KOPT-K1 (cell line): ENCODE measurements at regions not wholly inside any gene's neighbourhood (a gene's known extent, or its start where the extent isn't known, plus 50 kb on each side); places are given as distances from the start of the nearest gene placed in this dataset.

ENCODE experiments used
- H3K27ac ChIP-seq: fragments of 200-600 bp; sonication (generic); 2 replicates; pipeline ENCODE4 v1.5.1; 2016; ENCODE audit warnings: antibody characterized with exemption, mild to moderate bottlenecking, low read depth, low read length; ENCODE audit not compliant: poor library complexity, severe bottlenecking
- H3K36me3 ChIP-seq: fragments of 200-600 bp; sonication (generic); 2 replicates; pipeline ENCODE4 v1.5.1; 2017; ENCODE audit warnings: antibody characterized with exemption, mild to moderate bottlenecking, low read length, moderate library complexity; ENCODE audit not compliant: insufficient read depth
- H3K9me3 ChIP-seq: fragments of 200-600 bp; sonication (generic); 2 replicates; pipeline ENCODE4 v1.5.1; 2017; ENCODE audit warnings: antibody characterized with exemption, low read length, mild to moderate bottlenecking; ENCODE audit not compliant: insufficient read depth, poor library complexity, severe bottlenecking

DNA sequence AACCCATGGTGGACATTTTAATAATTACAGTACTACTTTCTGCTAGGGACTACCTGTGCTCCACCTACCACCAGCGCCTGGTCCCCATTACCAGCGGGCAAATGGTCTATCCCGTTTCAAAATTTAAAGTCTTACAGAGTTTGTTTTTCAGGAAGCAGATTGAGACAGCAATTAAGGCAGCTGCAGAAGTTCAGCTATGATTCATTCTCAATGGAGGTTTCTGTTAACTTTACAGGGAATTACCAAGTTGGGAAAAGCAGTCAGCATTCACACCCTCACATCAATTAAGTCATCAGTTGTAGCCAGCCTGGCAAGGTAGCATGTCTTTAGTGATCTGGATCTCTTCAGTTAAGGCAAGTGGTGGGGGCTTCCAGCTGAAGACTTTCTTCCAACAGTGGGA lies 410.6 kb upstream of the DAB2 start:
- no peak overlapping the region for H3K27ac ChIP-seq
- H3K36me3 ChIP-seq = no peaks in the 10 kb centered on the region
- H3K9me3 ChIP-seq = peaks cover 3% of the 10 kb centered on the region

DNA sequence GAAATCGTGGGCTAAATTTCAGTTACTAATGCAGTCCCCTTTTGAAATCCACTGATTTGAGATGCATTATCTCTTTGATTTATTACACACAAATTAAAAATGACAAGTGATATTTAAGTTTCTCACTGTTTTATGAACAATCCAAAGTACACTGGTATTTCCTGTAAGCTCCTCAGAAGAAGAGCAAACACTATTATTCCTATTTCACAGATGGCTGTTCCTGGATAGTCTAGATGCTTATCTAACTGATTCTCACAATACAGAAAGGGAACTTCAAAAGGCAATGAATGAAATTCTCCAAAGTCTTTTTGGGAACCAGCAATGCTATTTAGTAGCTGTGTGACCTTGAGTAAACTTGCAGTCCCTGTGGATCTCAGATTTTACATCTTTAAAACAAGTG lies 404.7 kb upstream of the DAB2 start:
- Histone ChIP-seq H3K27ac (no peak overlapping the region), H3K9me3 (no peaks in the 10 kb centered on the region), H3K36me3 (no peaks in the 10 kb centered on the region)

DNA sequence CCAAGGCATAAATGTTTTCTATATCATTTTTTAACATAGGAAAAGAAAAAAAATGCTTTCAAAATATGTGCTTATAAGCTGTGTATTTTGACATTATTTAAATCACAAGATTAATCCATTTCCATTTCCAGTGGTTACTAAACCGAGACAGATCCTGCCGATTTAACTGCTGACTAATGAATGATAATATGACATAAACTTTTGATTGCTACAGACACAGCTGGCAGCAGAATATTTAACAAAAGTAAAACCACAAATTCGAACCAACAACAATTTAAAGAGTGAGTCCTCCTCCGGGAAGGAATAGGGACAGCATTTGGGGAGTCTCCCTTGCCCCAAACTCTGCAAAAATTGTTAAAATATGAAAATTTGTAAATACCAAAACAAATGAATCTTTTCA lies 401.3 kb upstream of the DAB2 start:
- H3K36me3 ChIP-seq = no peaks in the 10 kb centered on the region
- H3K27ac ChIP-seq = no peak overlapping the region
- no peaks in the 10 kb centered on the region for H3K9me3 ChIP-seq

DNA sequence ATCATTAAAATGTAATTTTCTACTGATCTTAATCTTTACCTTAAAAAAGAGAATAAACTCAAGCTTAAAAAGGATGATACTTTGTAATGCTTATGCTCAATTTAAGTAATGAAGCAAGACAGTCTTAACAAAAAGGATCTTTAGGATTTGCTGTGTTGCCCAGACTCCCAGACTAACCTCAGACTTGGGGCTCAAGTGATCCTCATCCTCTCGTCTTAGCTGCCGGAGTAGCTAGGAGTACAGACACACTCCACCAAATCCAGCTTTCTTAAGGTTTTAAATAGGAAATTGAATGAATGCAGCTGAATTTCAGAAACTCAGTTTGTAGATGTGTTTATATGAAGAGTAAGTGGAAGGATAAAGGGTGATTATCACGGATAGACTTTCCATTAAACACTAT lies 400.5 kb upstream of the DAB2 start:
- Histone ChIP-seq H3K9me3 (no peaks in the 10 kb centered on the region), H3K36me3 (no peaks in the 10 kb centered on the region), H3K27ac (no peak overlapping the region)

DNA sequence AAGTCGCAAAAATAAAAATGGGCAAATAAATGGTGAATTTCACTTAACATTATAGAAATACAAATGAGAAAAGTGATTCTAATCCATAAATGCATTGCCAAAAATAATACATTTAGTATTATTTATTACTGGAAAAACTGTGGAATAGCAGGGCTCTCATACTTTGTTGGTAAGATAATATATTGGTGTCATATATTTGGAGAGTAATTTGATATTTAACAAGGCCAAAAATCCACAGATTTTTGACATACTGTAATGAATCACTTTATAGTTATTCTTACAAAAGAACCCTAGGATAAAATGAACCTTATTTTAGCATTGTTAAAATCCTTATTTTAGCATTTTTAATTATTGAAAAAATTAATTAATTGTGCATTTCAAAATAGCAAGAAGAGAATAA lies 397.2 kb upstream of the DAB2 start:
- Histone ChIP-seq H3K9me3 (no peaks in the 10 kb centered on the region), H3K27ac (no peak overlapping the region), H3K36me3 (no peaks in the 10 kb centered on the region)

DNA sequence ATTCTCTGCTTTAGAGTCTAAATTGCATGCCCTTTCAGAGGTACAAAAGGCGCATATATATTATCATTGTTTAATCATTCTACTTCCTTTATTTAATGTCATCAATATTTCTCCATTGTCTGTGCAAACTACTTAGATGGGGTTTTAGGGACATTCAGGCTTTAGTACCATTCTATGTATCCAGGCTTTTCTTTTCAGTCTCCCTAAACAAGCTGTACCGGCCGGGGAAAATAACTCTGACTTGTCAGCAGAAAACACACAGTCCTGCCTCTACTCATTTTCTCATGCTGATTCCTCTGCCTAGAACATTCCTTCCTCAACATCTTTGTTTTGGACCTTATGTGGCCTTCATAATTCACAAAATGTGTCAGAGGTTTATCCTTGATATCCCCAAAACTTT lies 392.1 kb upstream of the DAB2 start:
- Histone ChIP-seq H3K36me3 (no peaks in the 10 kb centered on the region), H3K27ac (no peak overlapping the region), H3K9me3 (no peaks in the 10 kb centered on the region)

DNA sequence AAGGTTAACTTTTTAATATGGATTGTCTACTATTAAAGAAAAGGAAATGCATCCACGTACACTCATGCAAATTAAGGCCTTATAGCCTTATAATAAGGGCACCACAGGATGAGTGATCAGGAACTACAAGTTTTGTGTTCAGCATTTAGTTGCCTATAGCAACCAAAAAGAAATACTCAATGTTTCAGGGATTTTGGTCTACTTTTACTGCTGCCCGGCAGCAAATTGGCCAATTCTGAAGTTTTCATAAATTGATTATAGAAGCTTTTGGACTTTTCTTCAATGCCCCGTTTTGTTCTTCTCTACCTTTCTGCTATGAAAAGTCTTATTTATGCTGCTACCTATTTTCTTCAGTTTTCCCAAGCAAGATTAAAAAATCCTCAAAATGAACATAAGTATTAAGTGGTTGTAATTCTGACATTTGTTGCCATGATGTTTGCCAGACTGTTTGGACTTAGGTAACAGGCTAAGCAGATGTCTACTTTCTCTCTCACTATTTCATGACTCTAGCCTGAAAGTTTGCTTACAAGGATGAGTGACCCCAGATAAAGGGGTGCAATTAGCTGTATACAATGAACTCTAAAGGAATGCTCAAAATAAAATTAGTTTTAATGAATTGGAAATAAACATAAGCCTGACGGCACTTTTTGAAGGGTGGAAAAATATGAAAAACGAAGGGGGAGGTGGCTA lies 391.5 kb upstream of the DAB2 start:
- Histone ChIP-seq H3K9me3 (no peaks in the 10 kb centered on the region), H3K36me3 (no peaks in the 10 kb centered on the region), H3K27ac (no peak overlapping the region)

DNA sequence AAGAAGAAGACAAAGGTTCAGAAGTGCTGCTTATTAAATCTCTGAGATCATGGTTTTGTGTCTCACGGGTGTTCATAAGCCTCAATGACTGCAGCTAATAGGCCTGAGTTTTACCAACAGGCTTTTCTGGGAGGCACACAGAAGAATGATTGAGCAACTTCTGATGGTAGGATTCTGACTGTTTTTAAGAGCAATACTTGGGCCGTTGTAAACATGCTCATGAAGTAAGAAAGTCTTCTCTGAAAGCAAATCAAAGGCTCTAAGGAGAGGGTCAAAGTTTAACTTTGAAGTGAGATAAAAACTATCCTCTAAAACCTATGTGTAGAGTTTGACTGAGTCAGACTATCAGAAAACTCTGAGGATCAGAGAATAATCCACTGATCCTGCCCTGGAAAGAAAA lies 390.9 kb upstream of the DAB2 start:
- Histone ChIP-seq H3K27ac (no peak overlapping the region), H3K9me3 (no peaks in the 10 kb centered on the region), H3K36me3 (no peaks in the 10 kb centered on the region)

DNA sequence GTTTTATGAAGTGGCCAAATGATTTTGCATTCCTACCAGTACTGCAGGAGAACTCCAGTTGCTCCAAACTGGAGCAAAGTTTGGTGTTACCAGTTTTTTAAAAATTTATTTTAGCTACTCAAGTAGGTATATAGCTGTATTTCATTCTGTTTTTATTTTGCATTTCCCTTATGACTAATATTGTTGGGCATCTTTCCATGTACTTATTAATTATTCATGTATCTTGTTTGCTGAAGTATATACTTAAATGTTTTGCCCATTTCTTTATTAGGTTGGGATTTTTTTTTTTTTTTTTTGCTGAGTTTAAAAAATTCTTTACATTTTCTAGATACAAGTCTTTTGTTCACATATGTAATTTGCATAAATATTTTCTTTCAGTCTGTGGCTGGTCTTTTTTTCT lies 386.6 kb upstream of the DAB2 start:
- Histone ChIP-seq H3K9me3 (no peaks in the 10 kb centered on the region), H3K36me3 (no peaks in the 10 kb centered on the region), H3K27ac (no peak overlapping the region)

DNA sequence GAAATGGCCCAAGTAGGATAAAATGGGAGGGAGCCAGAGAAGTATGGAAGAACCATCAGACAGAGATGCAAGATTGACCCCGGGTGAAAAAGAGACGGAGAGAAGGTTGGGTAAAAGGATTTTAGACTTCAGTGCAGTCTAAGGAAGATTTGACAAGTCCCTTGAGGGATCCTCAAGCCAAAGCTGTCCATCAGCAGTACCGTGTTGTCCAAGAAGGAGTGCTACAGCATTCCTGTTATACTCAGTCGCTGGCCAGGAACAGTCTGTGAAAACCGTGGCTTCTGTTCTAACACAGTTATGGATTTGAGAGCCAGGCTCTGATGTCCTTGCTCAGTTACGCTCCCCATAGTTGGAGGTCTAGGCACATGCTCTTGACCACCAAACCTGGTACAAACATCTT lies 383.9 kb upstream of the DAB2 start:
- H3K36me3 ChIP-seq = no peaks in the 10 kb centered on the region

DNA sequence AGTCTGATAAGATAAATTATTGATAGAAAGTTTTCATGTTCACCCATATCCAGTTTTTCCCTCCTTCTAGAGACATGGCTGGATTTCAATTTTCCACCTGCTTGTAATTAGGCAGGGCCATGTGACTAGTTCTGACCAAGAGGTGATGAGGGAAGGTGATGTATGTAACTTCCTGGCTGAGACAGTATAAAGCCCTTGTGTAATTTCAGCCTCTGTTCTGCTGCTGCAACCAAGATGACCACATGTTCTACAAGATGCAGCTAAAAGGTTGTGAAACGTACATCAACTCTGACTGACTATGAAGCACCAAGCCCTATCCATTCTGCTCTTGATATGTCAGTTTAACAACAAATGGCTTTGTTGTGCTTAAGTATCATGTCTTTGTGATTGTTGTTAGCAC lies 376.5 kb upstream of the DAB2 start:
- no peaks in the 10 kb centered on the region for H3K9me3 ChIP-seq
- H3K36me3 ChIP-seq = no peaks in the 10 kb centered on the region

More for the DNA sequence above, 383.9 kb upstream of the DAB2 start:
- Histone ChIP-seq H3K27ac (no peak overlapping the region), H3K9me3 (no peaks in the 10 kb centered on the region)

DNA sequence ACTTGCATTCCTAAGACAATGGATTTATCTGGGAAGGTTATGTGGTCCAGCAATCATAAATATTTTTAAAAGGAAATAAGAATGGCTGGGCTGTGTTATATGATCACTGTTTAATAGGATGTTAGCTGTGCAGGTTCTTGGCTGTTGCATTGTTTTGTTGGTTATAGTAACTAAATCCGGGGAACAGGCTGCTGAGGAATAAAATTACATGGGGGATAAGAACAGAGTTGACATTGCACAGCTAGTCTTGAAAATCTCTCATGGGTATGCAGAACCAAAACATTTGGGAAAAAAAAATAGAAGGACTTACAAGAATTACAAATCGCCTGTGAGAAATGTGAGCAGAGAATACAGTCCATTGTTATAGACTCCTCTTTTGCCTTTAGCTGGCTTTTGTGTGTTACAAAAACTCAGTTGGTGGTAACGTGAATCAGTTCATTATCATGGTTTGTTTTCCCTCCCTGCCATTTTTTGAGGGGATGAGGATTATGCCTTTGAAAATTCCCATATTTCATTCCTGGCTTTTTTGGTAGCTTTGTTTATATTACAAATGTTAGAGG lies 375.3 kb upstream of the DAB2 start:
- Histone ChIP-seq H3K27ac (no peak overlapping the region), H3K36me3 (no peaks in the 10 kb centered on the region), H3K9me3 (no peaks in the 10 kb centered on the region)

More for the DNA sequence above, 376.5 kb upstream of the DAB2 start:
- H3K27ac ChIP-seq = no peak overlapping the region

DNA sequence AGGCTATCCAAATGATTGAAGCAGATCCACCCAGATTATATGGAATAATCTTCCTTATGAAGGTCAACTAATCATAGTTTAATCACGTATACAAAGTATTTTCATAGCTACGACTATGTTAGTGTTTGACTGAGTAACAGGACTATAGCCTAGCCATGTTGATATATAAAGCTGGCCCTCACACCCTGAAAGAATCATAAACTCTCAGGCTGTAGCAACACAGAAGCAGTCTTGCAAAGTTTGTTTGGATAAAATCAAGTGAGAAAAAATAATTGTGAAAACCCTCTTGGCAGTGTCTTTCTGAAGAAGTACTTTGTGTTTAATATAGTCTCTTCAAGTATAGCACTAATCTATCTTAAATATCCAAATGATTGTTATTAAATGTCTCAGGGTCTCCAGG lies 374.5 kb upstream of the DAB2 start:
- no peaks in the 10 kb centered on the region for H3K36me3 ChIP-seq
- no peaks in the 10 kb centered on the region for H3K9me3 ChIP-seq
- no peak overlapping the region for H3K27ac ChIP-seq

DNA sequence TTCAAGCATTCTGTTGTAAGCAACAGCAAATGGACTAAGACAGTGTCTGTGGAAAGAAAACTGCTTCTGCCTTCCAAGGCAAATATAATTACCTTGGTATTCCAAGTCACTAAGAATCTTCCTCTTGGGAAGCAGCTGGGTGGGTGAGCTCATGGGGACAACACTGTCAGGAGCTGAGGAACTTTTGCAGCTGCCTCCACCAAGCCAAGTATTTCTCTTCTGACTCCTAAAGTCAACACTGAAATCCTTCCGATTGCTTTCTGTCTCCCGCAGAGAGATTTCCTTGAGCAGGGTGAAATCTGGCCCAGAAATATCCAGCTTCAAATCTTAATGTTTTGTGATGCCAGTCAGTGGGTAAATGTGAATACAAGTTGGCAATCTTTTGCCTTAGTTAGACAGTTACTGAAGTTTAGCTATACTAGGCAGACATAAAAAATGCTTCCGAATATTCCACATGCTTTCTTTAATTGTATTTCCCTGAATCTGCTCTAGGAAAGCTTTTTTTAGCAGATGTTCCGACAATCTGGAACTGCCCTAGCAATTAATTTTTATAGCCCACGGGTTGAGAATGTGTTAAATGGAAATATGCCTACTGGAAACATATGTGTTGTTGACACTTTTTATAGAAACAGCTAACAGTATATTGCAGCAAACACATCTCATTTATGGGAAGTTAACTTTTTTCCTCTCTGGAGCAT lies 369.9 kb upstream of the DAB2 start:
- no peaks in the 10 kb centered on the region for H3K36me3 ChIP-seq
- H3K27ac ChIP-seq = no peak overlapping the region
- H3K9me3 ChIP-seq = no peaks in the 10 kb centered on the region

DNA sequence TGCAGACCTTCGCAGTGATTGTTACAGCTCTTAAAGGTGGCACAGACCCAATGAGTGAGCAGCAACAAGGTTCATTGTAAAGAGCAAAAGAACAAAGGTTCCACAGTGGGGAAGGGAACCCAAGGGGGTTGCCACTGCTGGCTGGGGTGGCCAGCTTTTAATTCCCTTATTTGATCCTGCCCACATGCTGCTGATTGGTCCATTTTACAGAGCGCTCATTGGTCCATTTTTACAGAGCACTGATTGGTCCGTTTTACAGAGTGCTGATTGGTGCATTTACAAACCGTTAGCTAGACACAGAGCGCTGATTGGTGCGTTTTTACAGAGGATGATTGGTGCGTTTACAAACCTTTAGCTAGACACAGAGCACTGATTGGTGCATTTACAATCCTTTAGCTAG lies 360.6 kb upstream of the DAB2 start:
- H3K36me3 ChIP-seq = no peaks in the 10 kb centered on the region
- no peaks in the 10 kb centered on the region for H3K9me3 ChIP-seq
- no peak overlapping the region for H3K27ac ChIP-seq
